SU-DHL-6 (cell line): ENCODE measurements at regions not wholly inside any gene's neighbourhood (a gene's known extent, or its start where the extent isn't known, plus 50 kb on each side); places are given as distances from the start of the nearest gene placed in this dataset.

Experiments
- EZH2phosphoT487 ChIP-seq: fragments of 200-600 bp; sonication (generic), shearing (Covaris generic); conservative IDR thresholded peaks from 2 replicates; pipeline ENCODE4 v1.6.1; 2018; ENCODE audit warnings: mild to moderate bottlenecking, antibody characterized with exemption, low read length, moderate library complexity, mixed read lengths
- TF ChIP-seq, protein P1 (sequence below): fragments of 200-600 bp; sonication (generic); IDR thresholded peaks from one replicate; pipeline ENCODE4 v1.5.1; 2017; ENCODE audit warnings: antibody characterized with exemption, mild to moderate bottlenecking, low read length, moderate library complexity; ENCODE audit not compliant: insufficient read depth, poor library complexity, severe bottlenecking

DNA sequence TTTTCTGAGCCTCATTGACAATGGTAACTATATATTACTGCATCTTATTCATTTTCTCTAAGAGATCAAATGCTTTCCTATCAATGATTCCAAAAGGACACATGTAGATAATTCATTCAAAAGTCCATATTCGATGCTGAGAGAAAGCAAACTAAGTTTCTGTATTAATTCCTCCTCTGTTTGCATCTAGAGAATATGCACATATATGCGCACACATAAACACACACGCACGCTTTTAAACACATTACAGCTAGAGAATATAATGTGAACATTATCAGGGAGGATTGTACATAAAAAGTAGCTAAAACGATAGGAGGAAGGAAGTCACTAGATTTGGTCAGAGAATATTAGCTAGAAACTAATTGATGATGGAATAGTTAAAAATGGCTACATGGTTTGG, 379.0 kb upstream of the NETO1 start:
- TF ChIP-seq, protein P1, sequence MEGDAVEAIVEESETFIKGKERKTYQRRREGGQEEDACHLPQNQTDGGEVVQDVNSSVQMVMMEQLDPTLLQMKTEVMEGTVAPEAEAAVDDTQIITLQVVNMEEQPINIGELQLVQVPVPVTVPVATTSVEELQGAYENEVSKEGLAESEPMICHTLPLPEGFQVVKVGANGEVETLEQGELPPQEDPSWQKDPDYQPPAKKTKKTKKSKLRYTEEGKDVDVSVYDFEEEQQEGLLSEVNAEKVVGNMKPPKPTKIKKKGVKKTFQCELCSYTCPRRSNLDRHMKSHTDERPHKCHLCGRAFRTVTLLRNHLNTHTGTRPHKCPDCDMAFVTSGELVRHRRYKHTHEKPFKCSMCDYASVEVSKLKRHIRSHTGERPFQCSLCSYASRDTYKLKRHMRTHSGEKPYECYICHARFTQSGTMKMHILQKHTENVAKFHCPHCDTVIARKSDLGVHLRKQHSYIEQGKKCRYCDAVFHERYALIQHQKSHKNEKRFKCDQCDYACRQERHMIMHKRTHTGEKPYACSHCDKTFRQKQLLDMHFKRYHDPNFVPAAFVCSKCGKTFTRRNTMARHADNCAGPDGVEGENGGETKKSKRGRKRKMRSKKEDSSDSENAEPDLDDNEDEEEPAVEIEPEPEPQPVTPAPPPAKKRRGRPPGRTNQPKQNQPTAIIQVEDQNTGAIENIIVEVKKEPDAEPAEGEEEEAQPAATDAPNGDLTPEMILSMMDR, result no peak
- TF ChIP-seq EZH2phosphoT487, result no peak
